ENCODE measurements at regions not wholly inside any gene's neighbourhood (a gene's known extent, or its start where the extent isn't known, plus 50 kb on each side); places are given as distances from the start of the nearest gene placed in this dataset.

- TF ChIP-seq GATA3 (IDR thresholded peaks at IDR 0.05; ENCODE audit: low read depth, low read length): no peak
- no peak for TF ChIP-seq GATA2 (IDR thresholded peaks at IDR 0.05; ENCODE audit: low read depth, low read length)
Observed at GRCh38 chr3:18648868-18649462, 223.8 kb upstream of the SATB1 start.

Measured in SH-SY5Y (cell line).